SU-DHL-6 (cell line): ENCODE measurements at regions not wholly inside any gene's neighbourhood (a gene's known extent, or its start where the extent isn't known, plus 50 kb on each side); places are given as distances from the start of the nearest gene placed in this dataset.

Experiments used
- EZH2phosphoT487 ChIP-seq: fragments of 200-600 bp; sonication (generic), shearing (Covaris generic); conservative IDR thresholded peaks from 2 replicates; pipeline ENCODE4 v1.6.1; 2018; ENCODE audit warnings: mild to moderate bottlenecking, antibody characterized with exemption, low read length, moderate library complexity, mixed read lengths
- TF ChIP-seq, protein P1 (sequence below): fragments of 200-600 bp; sonication (generic); IDR thresholded peaks from one replicate; pipeline ENCODE4 v1.5.1; 2017; ENCODE audit warnings: antibody characterized with exemption, mild to moderate bottlenecking, low read length, moderate library complexity; ENCODE audit not compliant: insufficient read depth, poor library complexity, severe bottlenecking

DNA sequence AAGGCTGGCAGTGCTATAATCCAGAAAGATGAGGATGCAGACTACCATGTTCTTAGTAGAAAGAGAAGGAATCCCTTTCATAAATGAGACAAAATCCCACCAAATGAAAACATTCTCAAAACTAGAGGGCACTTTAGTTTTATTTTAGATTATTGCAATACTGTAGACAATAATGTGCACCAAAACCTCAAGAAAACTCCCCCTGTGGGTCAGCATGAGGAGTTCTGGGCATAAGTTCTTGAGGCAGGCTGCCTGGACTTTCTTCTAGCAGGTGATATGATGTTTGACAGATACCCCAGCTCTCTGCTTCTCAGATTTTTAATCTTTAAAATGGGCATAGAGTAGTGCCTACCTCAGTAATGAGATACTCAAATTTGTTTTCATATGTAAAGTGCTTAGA lies 196.3 kb upstream of the CTNND2 start:
- TF ChIP-seq, protein P1, sequence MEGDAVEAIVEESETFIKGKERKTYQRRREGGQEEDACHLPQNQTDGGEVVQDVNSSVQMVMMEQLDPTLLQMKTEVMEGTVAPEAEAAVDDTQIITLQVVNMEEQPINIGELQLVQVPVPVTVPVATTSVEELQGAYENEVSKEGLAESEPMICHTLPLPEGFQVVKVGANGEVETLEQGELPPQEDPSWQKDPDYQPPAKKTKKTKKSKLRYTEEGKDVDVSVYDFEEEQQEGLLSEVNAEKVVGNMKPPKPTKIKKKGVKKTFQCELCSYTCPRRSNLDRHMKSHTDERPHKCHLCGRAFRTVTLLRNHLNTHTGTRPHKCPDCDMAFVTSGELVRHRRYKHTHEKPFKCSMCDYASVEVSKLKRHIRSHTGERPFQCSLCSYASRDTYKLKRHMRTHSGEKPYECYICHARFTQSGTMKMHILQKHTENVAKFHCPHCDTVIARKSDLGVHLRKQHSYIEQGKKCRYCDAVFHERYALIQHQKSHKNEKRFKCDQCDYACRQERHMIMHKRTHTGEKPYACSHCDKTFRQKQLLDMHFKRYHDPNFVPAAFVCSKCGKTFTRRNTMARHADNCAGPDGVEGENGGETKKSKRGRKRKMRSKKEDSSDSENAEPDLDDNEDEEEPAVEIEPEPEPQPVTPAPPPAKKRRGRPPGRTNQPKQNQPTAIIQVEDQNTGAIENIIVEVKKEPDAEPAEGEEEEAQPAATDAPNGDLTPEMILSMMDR, result no peak
- no peak for TF ChIP-seq EZH2phosphoT487
